PC-3 (cell line): ENCODE measurements at regions not wholly inside any gene's neighbourhood (a gene's known extent, or its start where the extent isn't known, plus 50 kb on each side); places are given as distances from the start of the nearest gene placed in this dataset.

Experiments
- CTCF ChIP-seq: fragments of 300-600 bp; sonication (generic); conservative IDR thresholded peaks from 2 replicates; pipeline ENCODE4 v1.5.1; 2017; ENCODE audit warnings: antibody characterized with exemption, low read depth, mild to moderate bottlenecking, low read length
- EZH2phosphoT487 ChIP-seq: fragments of 300-600 bp; sonication (generic); IDR thresholded peaks from 2 replicates; pipeline ENCODE4 v1.6.1; 2018; ENCODE audit warnings: mild to moderate bottlenecking, antibody characterized with exemption, low read length, borderline replicate concordance

GRCh38 chr11:129590030-129590752, 214.5 kb downstream of the BARX2 start:
- TF ChIP-seq CTCF (no peak), EZH2phosphoT487 (no peak)
